ENCODE measurements at regions not wholly inside any gene's neighbourhood (a gene's known extent, or its start where the extent isn't known, plus 50 kb on each side); places are given as distances from the start of the nearest gene placed in this dataset.
A peak's percentile ranks its signal among the peaks of the same experiment; 100 is the strongest.

GRCh38 chr17:72305472-72305871 lies 184.7 kb downstream of the SOX9 start:
- H3K4me1 Mint-ChIP-seq (ENCODE audit: low read depth in 2 of 2) = no peaks in the 10 kb centered on the region
- no peak for DNase-seq (ENCODE audit: low spot score)
- H3K36me3 Mint-ChIP-seq = no peaks in the 10 kb centered on the region
- H3K9me3 Mint-ChIP-seq = no peaks in the 10 kb centered on the region
- H3K27ac Mint-ChIP-seq = no peak overlapping the region
- ATAC-seq = no peak
- no peak overlapping the region for H3K4me3 Mint-ChIP-seq
- H3K27me3 Mint-ChIP-seq = no peaks in the 10 kb centered on the region

GRCh38 chr17:72306037-72306436 lies 185.2 kb downstream of the SOX9 start:
- H3K9me3 Mint-ChIP-seq = no peaks in the 10 kb centered on the region
- no peaks in the 10 kb centered on the region for H3K36me3 Mint-ChIP-seq
- H3K27ac Mint-ChIP-seq = no peak overlapping the region
- H3K4me1 Mint-ChIP-seq (ENCODE audit: low read depth in 2 of 2) = no peaks in the 10 kb centered on the region
- no peak for DNase-seq (ENCODE audit: low spot score)
- H3K27me3 Mint-ChIP-seq = no peaks in the 10 kb centered on the region
- H3K4me3 Mint-ChIP-seq = no peak overlapping the region
- no peak for ATAC-seq

GRCh38 chr17:72307836-72308235 lies 187.0 kb downstream of the SOX9 start:
- DNase-seq (ENCODE audit: low spot score) = no peak
- Mint-ChIP-seq H3K36me3 (no peaks in the 10 kb centered on the region), H3K27me3 (no peaks in the 10 kb centered on the region), H3K9me3 (no peaks in the 10 kb centered on the region), H3K4me3 (no peak overlapping the region), H3K4me1 (ENCODE audit: low read depth in 2 of 2) (no peaks in the 10 kb centered on the region), H3K27ac (no peak overlapping the region)
- ATAC-seq = no peak

GRCh38 chr17:72308744-72309385 lies 188.0 kb downstream of the SOX9 start:
- Mint-ChIP-seq H3K27me3 (no peaks in the 10 kb centered on the region), H3K4me1 (ENCODE audit: low read depth in 2 of 2) (no peaks in the 10 kb centered on the region), H3K27ac (no peak overlapping the region), H3K4me3 (no peak overlapping the region), H3K9me3 (no peaks in the 10 kb centered on the region), H3K36me3 (no peaks in the 10 kb centered on the region)
- DNase-seq (ENCODE audit: low spot score) (no peak), ATAC-seq (no peak)

- no peak overlapping the region for H3K4me3 Mint-ChIP-seq
- no peaks in the 10 kb centered on the region for H3K36me3 Mint-ChIP-seq
- no peak overlapping the region for H3K27ac Mint-ChIP-seq
- no peak for DNase-seq (ENCODE audit: low spot score)
- ATAC-seq = no peak
- H3K9me3 Mint-ChIP-seq = no peaks in the 10 kb centered on the region
- H3K4me1 Mint-ChIP-seq (ENCODE audit: low read depth in 2 of 2) = no peaks in the 10 kb centered on the region
- no peaks in the 10 kb centered on the region for H3K27me3 Mint-ChIP-seq
Observed at GRCh38 chr17:72311004-72311403, 190.2 kb downstream of the SOX9 start.

GRCh38 chr17:72315122-72315913 lies 194.5 kb downstream of the SOX9 start:
- peaks cover under 1% of the 10 kb centered on the region for H3K9me3 Mint-ChIP-seq
- no peaks in the 10 kb centered on the region for H3K27me3 Mint-ChIP-seq
- H3K4me1 Mint-ChIP-seq (ENCODE audit: low read depth in 2 of 2) = no peaks in the 10 kb centered on the region
- no peak overlapping the region for H3K27ac Mint-ChIP-seq
- no peak for DNase-seq (ENCODE audit: low spot score)
- no peaks in the 10 kb centered on the region for H3K36me3 Mint-ChIP-seq
- no peak for ATAC-seq
- no peak overlapping the region for H3K4me3 Mint-ChIP-seq

- no peak overlapping the region for H3K27ac Mint-ChIP-seq
- ATAC-seq (no peak), DNase-seq (ENCODE audit: low spot score) (no peak)
- no peaks in the 10 kb centered on the region for H3K36me3 Mint-ChIP-seq
- no peak overlapping the region for H3K4me3 Mint-ChIP-seq
- H3K4me1 Mint-ChIP-seq (ENCODE audit: low read depth in 2 of 2) = no peaks in the 10 kb centered on the region
- H3K27me3 Mint-ChIP-seq = no peaks in the 10 kb centered on the region
- peaks cover 3% of the 10 kb centered on the region for H3K9me3 Mint-ChIP-seq
Observed at GRCh38 chr17:72318131-72318530, 197.3 kb downstream of the SOX9 start.

GRCh38 chr17:72321896-72322295 lies 201.1 kb downstream of the SOX9 start:
- Mint-ChIP-seq H3K4me1 (ENCODE audit: low read depth in 2 of 2) (no peaks in the 10 kb centered on the region), H3K36me3 (no peaks in the 10 kb centered on the region), H3K27ac (no peak overlapping the region), H3K9me3 (peaks cover 7% of the 10 kb centered on the region), H3K27me3 (no peaks in the 10 kb centered on the region), H3K4me3 (no peak overlapping the region)
- DNase-seq (ENCODE audit: low spot score) (no peak), ATAC-seq (no peak)

GRCh38 chr17:72332367-72332766 lies 211.5 kb downstream of the SOX9 start:
- no peak for DNase-seq (ENCODE audit: low spot score)
- ATAC-seq = peak in 1 of 2 donors; percentile 17
- peaks cover 0 to 20% of the 10 kb centered on the region in 2 donors for H3K27me3 Mint-ChIP-seq
- peaks cover 8% of the 10 kb centered on the region for H3K9me3 Mint-ChIP-seq
- H3K36me3 Mint-ChIP-seq = no peaks in the 10 kb centered on the region
- no peak overlapping the region for H3K4me3 Mint-ChIP-seq
- H3K27ac Mint-ChIP-seq = no peak overlapping the region
- H3K4me1 Mint-ChIP-seq (ENCODE audit: low read depth in 2 of 2) = no peaks in the 10 kb centered on the region

GRCh38 chr17:72333570-72333969 lies 212.8 kb downstream of the SOX9 start:
- Mint-ChIP-seq H3K4me3 (no peak overlapping the region), H3K4me1 (ENCODE audit: low read depth in 2 of 2) (no peaks in the 10 kb centered on the region), H3K27ac (no peak overlapping the region), H3K9me3 (peaks cover 8% of the 10 kb centered on the region), H3K27me3 (peaks cover 0 to 28% of the 10 kb centered on the region in 2 donors), H3K36me3 (no peaks in the 10 kb centered on the region)
- no peak for DNase-seq (ENCODE audit: low spot score)
- no peak for ATAC-seq

- H3K27ac Mint-ChIP-seq = no peak overlapping the region
- H3K36me3 Mint-ChIP-seq = no peaks in the 10 kb centered on the region
- ATAC-seq = no peak
- peaks cover 8% of the 10 kb centered on the region for H3K9me3 Mint-ChIP-seq
- DNase-seq (ENCODE audit: low spot score) = no peak
- H3K4me1 Mint-ChIP-seq (ENCODE audit: low read depth in 2 of 2) = no peaks in the 10 kb centered on the region
- H3K4me3 Mint-ChIP-seq = no peak overlapping the region
- H3K27me3 Mint-ChIP-seq = peaks cover 0 to 28% of the 10 kb centered on the region in 2 donors
Observed at GRCh38 chr17:72334205-72334604, 213.4 kb downstream of the SOX9 start.

- DNase-seq (ENCODE audit: low spot score) = no peak
- Mint-ChIP-seq H3K27ac (no peak overlapping the region), H3K27me3 (peaks cover 0 to 28% of the 10 kb centered on the region in 2 donors)
Observed at GRCh38 chr17:72336026-72336803, 215.4 kb downstream of the SOX9 start.

GRCh38 chr17:72336804-72337070 lies 215.9 kb downstream of the SOX9 start:
- ATAC-seq = no peak
- Mint-ChIP-seq H3K4me3 (no peak overlapping the region), H3K4me1 (ENCODE audit: low read depth in 2 of 2) (no peaks in the 10 kb centered on the region), H3K27me3 (peaks cover 0 to 28% of the 10 kb centered on the region in 2 donors), H3K36me3 (no peaks in the 10 kb centered on the region), H3K9me3 (peaks cover 8% of the 10 kb centered on the region), H3K27ac (no peak overlapping the region)
- DNase-seq (ENCODE audit: low spot score) = no peak

More at GRCh38 chr17:72336026-72336803, 215.4 kb downstream of the SOX9 start:
- no peak overlapping the region for H3K4me3 Mint-ChIP-seq
- ATAC-seq = no peak
- H3K9me3 Mint-ChIP-seq = peaks cover 8% of the 10 kb centered on the region
- no peaks in the 10 kb centered on the region for H3K4me1 Mint-ChIP-seq (ENCODE audit: low read depth in 2 of 2)
- no peaks in the 10 kb centered on the region for H3K36me3 Mint-ChIP-seq

GRCh38 chr17:72338304-72338703 lies 217.5 kb downstream of the SOX9 start:
- ATAC-seq (no peak), DNase-seq (ENCODE audit: low spot score) (no peak)
- H3K9me3 Mint-ChIP-seq = peaks cover 5% of the 10 kb centered on the region
- H3K27me3 Mint-ChIP-seq = peaks cover 0 to 22% of the 10 kb centered on the region in 2 donors
- H3K4me1 Mint-ChIP-seq (ENCODE audit: low read depth in 2 of 2) = no peaks in the 10 kb centered on the region
- H3K27ac Mint-ChIP-seq = no peak overlapping the region
- H3K4me3 Mint-ChIP-seq = no peak overlapping the region
- H3K36me3 Mint-ChIP-seq = no peaks in the 10 kb centered on the region
